Left renal cortex interstitium (tissue), 4 donors: ENCODE measurements at regions not wholly inside any gene's neighbourhood (a gene's known extent, or its start where the extent isn't known, plus 50 kb on each side); places are given as distances from the start of the nearest gene placed in this dataset.

ENCODE experiments used
- DNase-seq, 4 donors: peaks; one replicate each; pipeline ENCODE4 v3.0.0-alpha.2; 2013; ENCODE audit warnings: low read depth in 4 of 4, low spot score in 2 of 4, missing footprints in 1 of 4

DNA sequence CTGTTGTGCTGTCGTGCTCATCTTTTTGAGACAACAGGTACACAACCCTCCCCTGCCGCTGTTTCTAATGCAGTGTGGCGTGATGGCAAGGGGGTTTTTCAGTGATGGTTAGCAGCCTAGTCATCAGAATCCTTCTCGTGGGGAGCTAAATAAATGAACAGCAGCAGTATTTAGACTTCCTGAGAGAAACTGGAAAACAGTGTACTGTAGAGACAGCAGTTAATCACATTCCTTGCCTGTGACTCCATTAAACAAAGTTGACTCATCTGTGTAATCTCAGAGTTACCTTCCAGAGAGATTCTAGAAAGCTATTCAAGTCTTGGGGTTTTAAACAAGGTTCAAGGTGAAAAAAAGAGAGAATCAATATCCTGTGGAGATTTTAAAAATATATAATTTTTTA, 1753.2 kb upstream of the PCDH7 start:
- DNase-seq = no peak

DNA sequence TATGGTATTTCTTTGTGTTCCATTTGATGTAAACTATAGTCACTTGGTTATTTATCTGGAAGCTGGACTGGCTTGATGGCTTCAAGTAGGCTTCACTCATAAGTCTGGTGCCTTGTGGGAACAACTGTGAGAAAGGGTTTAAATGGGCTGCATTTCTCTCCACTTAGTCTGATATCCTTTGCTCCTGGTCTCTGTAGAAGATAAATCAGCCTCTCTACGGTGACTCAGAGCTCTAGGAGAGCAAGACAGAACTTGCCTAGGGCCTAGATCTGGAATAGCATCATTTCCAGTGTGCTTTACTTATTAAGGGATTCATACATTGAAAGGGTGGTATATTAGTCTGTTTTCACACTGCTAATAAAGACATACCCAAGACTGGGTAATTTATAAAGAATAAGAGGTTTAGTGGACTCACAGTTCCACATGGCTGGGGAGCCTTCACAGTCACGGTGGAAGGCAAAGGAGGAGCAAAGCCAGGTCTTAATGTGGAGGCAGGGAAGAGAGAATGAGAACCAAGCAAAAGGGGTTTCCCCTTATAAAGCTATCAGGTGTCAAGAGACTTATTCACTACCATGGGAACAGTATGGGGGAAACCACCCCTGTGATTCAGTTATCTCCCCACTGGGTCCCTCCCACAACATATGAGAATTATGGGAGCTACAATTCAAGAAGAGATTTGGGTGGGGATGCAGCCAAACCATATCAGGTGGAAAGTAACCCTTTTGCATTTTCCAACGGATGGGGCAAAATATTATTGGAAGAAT, 1746.4 kb upstream of the PCDH7 start:
- no peak for DNase-seq

DNA sequence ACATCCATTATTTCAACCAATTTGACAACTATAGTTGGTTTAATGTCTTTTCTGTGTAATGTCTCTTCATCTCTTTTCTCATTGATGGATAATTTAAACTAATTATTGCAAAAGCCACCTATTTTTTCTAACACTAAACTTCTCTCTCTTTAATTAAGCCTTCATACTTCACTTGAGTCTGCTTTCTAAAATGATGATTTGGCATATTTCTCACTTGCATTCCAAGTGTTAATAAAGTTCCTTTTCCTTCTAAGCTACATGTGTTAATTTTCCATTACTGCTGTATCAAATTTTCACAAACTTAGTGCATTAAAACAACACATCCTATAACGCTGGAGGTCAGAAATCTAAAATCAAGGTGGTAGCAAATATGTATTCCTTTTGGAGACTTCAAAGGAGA, 1743.8 kb upstream of the PCDH7 start:
- DNase-seq = no peak

DNA sequence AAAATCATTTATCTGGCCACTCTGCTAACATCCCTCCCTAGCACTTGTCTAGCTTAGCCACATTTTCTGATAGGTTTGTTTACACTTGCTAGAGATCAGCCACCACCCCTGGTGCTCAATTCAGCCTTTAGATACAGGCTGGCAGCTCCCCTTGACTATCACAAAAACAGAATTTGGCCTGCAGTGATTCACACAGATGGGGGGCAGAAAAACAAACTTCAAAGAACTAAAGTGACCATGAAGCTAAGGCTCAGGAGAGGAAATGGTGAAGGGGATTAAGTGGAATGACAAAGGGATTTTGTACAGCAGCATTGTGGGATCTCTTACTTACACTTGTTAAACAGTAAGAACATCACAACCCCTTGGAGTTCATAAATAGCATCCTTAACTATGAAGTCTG, 1718.0 kb upstream of the PCDH7 start:
- no peak for DNase-seq

DNA sequence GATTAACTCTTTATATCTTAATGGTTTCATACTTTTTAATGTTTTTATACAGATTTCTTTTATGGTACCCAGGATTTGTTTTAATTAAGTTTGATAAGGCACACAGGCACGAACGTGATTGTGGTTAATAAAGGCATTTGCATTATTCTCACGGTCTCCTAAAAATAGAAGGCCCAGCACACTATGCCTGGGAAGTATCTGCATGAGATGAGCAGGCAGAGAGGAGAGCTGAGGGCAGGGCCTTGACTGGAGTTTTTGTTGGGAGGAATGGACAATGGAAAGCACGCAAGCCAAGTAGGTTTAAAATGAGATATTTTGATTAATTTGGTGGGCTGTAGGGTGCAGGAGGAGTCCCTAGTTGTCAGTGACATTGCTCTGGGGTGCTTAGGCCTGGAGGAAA, 1714.3 kb upstream of the PCDH7 start:
- no peak for DNase-seq

DNA sequence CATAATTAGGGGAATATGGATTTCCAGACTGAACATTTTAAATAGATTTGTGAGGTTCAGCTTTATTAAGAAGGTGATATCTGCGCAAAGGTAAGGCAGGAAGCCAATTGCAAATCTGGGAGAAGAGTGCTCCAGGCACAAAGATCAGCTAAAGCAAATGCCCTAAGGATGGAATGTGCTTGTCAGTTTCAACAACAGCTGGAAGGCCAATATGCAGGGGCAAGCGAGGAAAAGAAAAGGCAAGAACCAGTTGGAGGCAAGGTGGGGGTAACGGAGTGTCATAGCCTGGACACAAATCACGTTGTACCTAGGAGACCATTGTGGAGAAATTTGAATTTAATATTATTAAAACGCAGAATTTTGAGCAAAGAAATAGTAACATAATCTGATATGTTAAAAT, 1710.3 kb upstream of the PCDH7 start:
- DNase-seq = no peak

DNA sequence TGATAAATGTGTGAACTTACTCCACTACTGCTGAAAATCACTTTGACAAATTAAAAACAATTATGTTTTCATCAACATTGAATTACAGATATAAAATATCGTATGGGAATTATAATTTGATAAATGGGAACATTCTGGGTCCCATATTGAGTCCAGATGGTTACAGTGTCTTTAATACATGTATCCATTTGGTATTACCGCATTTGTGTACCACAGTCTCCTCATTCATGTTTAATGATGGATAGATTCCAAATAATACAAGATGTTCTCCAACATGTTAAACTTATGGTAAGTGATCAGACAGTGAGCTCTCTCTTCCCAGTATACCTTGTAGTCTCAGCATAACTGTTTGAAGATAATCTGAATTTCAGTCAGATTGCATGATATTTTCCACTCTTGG, 1706.8 kb upstream of the PCDH7 start:
- no peak for DNase-seq

DNA sequence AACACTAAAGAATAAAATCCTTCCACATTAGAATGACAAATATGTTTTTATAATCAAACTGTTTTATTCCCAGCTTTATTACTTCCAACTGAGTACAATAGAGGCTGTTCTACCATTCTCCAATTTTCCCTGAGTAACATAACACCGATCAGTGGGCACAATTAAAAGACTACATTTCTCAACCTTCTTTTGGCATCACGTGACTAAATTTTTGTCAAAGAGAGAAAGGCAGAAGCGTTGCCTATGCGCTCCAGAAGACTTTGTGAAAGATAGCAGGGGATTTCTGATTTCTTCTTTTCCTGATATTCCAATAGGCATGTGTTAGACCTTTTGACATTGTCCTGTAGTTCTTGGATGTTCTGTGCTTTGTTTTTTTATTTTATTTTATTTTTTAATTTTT, 1705.6 kb upstream of the PCDH7 start:
- no peak for DNase-seq

DNA sequence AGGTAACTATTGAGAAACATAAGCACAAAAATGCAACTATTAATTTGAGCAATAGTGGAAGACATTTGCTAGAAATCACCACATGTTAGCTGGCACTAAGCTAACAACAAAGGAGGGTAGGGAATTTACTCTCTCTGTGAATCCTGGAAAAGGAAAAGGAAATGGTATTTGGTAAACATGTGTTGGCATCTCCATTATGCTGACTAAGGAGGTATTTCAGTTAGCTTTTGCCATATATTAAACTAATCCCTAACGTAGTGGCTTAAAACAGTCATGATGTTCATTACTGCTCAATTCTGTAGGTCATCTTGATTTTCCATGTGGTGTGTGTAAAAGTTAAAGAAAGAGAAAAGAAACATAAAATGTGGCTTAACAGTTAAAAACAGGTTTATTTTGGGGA, 1686.5 kb upstream of the PCDH7 start:
- DNase-seq = no peak

DNA sequence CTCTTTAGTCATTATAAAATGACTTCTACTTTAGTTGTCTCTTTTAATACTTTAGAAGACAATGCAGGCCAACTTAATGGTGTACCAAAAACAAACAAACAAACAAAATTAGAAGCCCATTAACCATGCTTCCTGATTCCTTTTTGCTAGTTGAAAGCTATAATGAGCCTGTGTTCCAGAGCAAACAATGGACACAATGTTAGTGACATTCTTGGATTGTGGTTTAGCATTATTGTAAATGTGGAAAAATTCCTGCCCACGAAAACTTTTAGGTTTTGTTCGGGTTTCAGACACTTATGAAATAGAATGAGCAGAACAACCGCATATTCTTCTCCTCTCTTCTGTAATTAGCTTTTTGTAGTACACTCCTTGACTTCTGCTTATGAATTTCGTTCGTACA, 1682.7 kb upstream of the PCDH7 start:
- DNase-seq = no peak

DNA sequence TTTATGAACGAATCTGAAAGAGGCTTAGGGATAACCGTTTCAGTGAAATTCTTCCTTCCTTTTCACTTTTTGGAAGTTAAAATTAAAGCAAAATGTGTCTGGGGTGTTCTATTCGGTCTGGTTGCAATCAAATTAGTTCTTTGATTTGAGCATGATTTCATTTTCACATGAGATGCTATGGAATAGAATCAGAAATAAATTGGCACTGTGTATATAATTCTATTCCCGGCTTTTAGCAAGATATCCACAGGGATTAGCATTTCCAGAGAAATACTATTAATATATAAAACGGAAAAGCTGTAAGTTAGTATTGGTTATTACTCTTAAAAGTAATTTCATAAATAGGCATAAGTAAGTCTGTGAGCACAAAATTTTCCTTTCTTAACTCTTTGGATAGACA, 1676.8 kb upstream of the PCDH7 start:
- no peak for DNase-seq

DNA sequence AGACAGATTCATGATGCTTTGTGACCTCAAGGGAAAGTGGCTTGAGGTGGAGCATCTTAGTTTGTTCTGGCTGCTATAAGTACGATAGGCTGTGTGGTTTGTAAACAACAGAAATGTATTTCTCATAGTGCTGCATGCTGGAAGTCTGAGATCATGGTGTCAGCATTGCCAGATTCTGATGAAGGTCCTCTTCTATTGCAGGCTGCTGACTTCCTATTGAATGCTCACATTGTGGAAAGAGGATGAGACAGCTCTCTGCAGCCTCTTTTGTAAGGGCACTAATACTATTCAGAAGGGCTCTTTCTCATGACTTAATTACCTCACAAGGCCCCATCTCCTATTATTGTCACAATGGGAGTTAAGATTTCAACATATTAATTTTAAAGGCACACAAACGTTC, 1674.0 kb upstream of the PCDH7 start:
- no peak for DNase-seq

DNA sequence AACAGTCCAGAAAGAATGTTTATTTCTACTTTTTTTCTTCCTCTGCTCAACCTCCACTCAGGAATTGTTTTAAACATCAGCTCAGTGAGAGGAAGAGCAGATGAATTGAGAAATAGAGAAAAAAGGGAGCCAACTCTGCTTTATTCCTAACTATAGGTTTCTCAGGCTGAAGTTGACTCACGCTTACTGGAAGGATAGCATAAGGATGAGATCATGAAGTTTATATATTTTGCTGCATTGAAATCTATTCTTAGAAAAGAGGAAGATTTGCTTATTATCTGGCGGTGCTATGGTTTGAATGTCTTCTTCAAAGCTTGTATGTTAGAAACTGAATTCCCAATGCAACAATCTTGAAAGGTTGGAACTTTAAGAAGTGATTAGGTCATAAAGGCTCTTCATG, 1673.4 kb upstream of the PCDH7 start:
- no peak for DNase-seq

DNA sequence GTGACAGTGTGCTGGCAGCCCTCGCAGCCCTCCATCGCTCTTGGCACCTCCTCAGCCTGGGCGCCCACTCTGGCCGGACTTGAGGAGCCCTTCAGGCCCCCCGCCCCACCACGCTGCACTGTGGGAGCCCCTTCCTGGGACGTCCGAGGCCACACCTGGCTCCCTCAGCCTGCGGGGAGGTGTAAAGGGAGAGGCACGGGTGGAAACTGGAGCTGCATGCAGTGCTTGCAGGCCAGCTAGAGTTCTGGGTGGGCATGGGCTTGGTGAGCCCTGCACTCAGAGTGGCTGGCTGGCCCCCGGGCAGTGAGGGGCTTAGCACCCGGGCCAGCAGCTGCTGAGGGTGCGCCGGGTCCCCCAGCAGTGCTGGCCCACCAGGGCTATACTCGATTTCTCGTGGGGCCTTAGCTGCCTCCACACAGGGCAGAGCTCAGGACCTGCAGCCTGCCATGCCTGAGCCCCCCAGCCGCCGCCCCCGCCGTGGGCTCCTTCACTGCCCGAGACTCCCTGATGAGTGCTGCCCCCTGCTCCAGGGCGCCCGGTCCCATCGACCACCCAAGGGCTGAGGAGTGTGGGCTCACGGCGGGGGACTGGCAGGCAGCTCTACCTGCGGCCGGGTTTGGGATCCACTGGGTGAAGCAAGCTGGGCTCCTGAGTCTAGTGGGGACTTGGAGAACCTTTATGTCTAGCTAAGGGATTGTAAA, 1672.7 kb upstream of the PCDH7 start:
- no peak for DNase-seq

DNA sequence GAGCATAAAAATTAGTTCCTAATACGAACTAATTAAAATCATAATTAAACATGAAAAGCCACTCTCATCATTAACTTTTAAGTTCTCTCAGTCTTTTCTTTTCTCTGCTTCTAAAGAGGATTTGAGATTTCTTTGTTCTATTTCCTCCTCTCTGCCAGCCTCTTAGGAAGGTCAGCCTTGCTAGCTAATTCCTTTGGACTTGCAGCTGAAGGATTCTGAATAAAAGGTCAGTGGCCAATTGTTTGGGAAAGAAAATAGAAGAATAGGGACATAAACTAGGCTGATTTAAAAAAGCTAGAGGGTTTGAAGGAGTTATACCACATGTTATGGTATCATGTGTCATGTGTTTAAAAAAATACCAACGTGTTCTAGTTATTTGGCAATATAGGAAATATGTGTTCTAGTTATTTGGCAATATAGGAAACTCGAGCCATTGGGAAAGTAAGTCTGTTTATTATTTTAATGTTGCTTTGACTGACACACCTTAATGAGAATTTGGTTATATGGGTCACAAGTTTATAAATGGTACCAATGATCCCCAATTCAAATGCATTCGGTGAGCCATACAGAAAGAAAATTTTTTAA, 1668.7 kb upstream of the PCDH7 start:
- DNase-seq = no peak

DNA sequence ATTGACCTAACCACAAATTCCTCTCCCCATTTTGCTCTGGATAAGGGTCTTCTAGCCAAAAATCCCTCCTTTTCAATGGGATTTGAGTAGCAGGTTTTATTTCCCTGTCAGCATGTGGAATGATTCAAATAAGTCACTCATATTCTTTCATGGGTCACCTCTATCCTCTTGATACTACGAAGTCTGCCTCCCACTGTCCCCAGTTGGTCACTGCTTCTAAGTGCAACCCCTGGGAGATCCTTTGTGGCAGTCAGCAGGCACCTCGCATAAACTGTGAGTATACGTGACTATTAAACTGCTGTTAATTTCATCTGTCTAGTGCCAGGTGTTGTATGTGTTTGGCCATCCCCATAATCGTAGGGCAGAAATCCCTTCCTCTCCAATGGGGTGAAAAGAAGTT, 1667.9 kb upstream of the PCDH7 start:
- no peak for DNase-seq

DNA sequence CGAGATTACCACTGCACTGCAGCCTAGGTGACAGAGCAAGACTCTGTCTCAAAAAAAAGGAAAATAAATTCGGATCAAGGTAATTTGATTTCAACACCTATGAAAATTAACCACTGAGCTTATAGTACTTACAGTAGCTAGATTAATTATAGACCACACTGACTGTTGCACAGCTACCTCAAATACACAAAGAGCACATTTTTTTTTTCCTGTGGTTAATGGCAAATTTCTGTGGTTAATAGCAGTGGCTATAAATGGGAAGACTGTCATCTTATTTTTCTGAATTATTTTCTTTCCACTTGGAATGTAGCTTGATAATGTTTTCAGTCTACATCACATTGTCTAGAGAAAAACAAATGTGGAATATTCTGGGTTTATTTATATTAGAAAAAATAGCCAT, 1661.6 kb upstream of the PCDH7 start:
- no peak for DNase-seq

DNA sequence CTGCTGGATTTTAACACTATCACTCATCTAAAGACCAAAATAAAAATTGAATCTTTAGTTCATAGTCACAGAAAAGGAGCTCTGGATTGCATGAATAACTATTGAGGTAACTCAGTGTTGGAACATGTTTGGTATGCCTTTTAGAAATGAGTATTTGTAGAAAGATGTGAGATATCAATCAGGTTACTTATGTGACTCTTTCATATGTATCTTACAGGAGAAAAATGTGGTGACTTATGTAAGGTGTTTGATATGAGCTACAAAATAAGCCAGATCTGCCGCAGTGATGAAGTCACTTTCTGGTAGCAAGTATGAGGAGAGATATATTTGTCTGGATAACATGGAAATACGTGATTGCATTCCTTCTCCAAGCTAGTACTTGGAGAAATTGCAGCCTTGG, 1653.3 kb upstream of the PCDH7 start:
- no peak for DNase-seq

DNA sequence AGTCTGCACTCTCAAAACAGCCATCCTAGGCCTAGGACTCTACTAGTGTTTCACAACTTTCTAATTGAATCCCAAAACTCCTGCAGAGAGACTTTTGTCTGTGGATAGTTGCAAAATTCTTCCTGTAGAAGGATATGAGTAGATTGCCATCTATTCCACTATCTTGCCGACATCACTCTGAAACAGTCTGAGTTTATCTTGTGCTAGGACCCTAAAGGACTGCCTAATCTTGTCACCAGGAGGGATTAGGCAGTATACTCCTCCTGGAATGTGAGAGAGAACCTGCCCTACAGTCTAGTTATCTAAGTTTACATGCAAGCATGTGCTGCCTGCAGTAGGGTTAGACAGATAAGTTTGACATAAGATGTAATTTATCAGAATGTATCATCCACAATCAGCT, 1646.6 kb upstream of the PCDH7 start:
- no peak for DNase-seq

DNA sequence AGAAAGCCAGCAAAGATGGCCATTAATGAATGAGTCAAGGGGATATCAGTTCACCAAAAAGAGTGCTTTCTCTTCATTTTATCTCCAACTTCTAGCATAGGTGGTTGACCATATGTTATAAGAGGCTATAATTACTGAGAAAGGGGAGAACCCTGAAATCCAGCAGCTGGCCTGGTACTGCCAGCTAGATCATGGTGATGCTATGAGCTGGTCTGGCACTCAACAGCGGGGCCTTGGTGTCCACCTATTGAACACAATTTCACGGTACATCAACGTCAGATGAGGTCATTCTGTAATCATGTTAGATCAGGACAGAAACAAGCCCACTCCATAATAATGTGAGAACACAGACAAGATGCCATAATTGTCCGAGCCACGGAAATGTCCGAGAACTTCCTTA, 1644.8 kb upstream of the PCDH7 start:
- DNase-seq = no peak

DNA sequence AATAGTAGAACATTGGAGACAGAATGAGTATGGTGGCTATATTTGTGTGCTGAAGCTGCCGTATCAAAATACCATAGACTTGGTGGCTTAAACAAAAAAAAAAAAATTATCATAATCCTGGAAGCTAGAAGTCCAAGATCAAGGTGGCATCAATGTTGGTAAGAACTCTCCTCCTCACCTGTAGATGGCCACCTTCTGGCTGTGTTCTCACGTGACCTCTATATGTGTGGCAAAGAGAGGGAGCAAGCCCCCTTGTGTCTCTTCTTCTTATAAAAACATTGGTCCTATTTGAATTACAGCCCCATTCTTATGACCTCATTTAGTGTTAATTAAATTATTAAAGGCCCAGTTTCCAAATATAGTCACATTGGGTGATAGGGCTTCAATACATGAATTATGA, 1640.9 kb upstream of the PCDH7 start:
- no peak for DNase-seq

DNA sequence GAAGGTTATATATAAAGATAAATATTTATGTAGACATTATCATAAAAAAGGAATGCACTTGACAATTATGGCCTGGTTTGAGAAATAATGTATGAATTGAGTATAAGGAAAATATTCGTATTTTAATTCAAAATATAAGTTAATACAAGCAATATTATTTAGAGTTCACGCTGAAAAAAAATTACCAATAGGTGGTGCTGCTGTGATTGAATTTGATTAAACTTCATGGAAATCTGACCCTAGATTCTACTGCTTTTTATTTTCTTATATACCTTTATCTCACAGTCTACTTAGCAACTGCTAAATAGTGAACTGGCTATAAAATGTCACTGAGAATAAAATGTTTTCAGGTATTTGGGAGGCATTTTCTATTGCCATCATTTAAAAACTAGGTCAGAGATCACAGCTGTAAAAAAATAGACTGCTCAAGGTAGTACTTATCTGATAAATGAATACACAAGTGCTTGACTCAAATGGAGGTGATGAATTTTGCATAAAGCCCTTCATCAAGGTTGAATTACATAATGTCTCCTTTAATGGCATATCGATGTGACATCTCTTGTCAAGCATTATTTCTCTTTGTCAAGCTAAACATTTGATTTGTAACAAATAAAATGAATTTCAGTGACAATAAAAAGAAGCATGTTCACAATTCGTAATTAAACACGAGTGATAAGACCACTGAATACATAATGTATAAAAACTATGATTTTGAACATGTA, 1638.8 kb upstream of the PCDH7 start:
- peak in 1 of 4 donors; percentile 2 for DNase-seq
